IMR-90 (cell line): ENCODE measurements at regions not wholly inside any gene's neighbourhood (a gene's known extent, or its start where the extent isn't known, plus 50 kb on each side); places are given as distances from the start of the nearest gene placed in this dataset.

Source experiments
- ATAC-seq: fragments of 200-7000 bp; cut with Tn5 transposase; 2 replicates; pipeline ENCODE4 v1.9.1; 2020; ENCODE audit warnings: low read depth, mild to moderate bottlenecking, moderate library complexity
- BruUV-seq: library from RNA; stranded (reverse); fragments of 400-500 nt; replicated peaks from 2 replicates; lab custom pipeline; 2021; lab: Mats Ljungman, UMichigan
- CTCF ChIA-PET: fragments of 300-600 bp; formaldehyde crosslinking; extraction: SDS; loops from one replicate; lab custom pipeline; 2021; ENCODE audit warnings: antibody characterized with exemption; lab: Yijun Ruan, JAX
- POLR2A ChIA-PET: fragments of 300-600 bp; sonication (Branson Sonifier 250); formaldehyde crosslinking; loops from one replicate; lab custom pipeline; 2022; ENCODE audit warnings: antibody characterized with exemption; ENCODE audit not compliant: unreplicated experiment; lab: Charles Lee
- DNase-seq: peaks from one replicate; pipeline ENCODE4 v3.0.0; 2013
- H2AFZ ChIP-seq: replicated peaks from 2 replicates; pipeline ENCODE3; 2013; ENCODE audit warnings: low read length, mild to moderate bottlenecking; ENCODE audit not compliant: poor library complexity
- H2AK5ac ChIP-seq: 2 replicates; pipeline ENCODE4 v1.6.1; 2013; ENCODE audit warnings: low read depth, low read length, inconsistent platforms
- H2AK9ac ChIP-seq: replicated peaks from 2 replicates; pipeline ENCODE3; 2013; ENCODE audit warnings: mild to moderate bottlenecking, low read depth, low read length, moderate library complexity; ENCODE audit not compliant: poor library complexity
- H2BK120ac ChIP-seq: 2 replicates; pipeline ENCODE4 v1.6.1; 2013; ENCODE audit warnings: low read depth, low read length, inconsistent platforms
- H2BK15ac ChIP-seq: 3 replicates; pipeline ENCODE4 v1.6.1; 2013; ENCODE audit warnings: low read depth, low read length, inconsistent platforms
- H2BK20ac ChIP-seq: 2 replicates; pipeline ENCODE4 v1.6.1; 2013; ENCODE audit warnings: low read depth, mild to moderate bottlenecking, inconsistent platforms, low read length, moderate library complexity
- H2BK5ac ChIP-seq: 2 replicates; pipeline ENCODE4 v1.6.1; 2013; ENCODE audit warnings: mild to moderate bottlenecking, low read depth, low read length, inconsistent platforms; ENCODE audit not compliant: poor library complexity, severe bottlenecking
- H3K14ac ChIP-seq: replicated peaks from 2 replicates; pipeline ENCODE4 v1.6.1; 2013; ENCODE audit warnings: low read depth, low read length, inconsistent platforms
- H3K18ac ChIP-seq: 2 replicates; pipeline ENCODE4 v1.6.1; 2013; ENCODE audit warnings: low read depth, low read length, control low read depth
- H3K23ac ChIP-seq: 2 replicates; pipeline ENCODE4 v1.6.1; 2013; ENCODE audit warnings: low read depth, low read length, inconsistent platforms
- H3K27ac ChIP-seq: 2 replicates; pipeline ENCODE4 v1.5.1; 2013; ENCODE audit warnings: mild to moderate bottlenecking, control low read depth, low read length; ENCODE audit not compliant: insufficient read depth
- H3K27me3 ChIP-seq: 2 replicates; pipeline ENCODE4 v1.6.1; 2013; ENCODE audit warnings: low read length; ENCODE audit not compliant: control insufficient read depth, insufficient read depth
- H3K36me3 ChIP-seq: 2 replicates; pipeline ENCODE4 v1.6.1; 2013; ENCODE audit warnings: low read length, mixed read lengths; ENCODE audit not compliant: control insufficient read depth, insufficient read depth
- H3K4ac ChIP-seq: 2 replicates; pipeline ENCODE4 v1.6.1; 2013; ENCODE audit warnings: low read depth, low read length, inconsistent platforms
- H3K4me1 ChIP-seq: 2 replicates; pipeline ENCODE4 v1.6.1; 2013; ENCODE audit warnings: low read length, mixed read lengths; ENCODE audit not compliant: control insufficient read depth, insufficient read depth
- H3K4me2 ChIP-seq: 2 replicates; pipeline ENCODE4 v1.6.1; 2013; ENCODE audit warnings: low read depth, mild to moderate bottlenecking, control low read depth, low read length, moderate library complexity
- H3K4me3 ChIP-seq: 2 replicates; pipeline ENCODE4 v1.5.1; 2013; ENCODE audit warnings: low read depth, mild to moderate bottlenecking, control low read depth, low read length, moderate library complexity; ENCODE audit not compliant: insufficient read depth
- H3K56ac ChIP-seq: 2 replicates; pipeline ENCODE4 v1.6.1; 2013; ENCODE audit warnings: low read length, inconsistent platforms; ENCODE audit not compliant: insufficient read depth; ENCODE audit errors: extremely low read depth
- H3K79me1 ChIP-seq, 2 experiments: 2 replicates each; pipeline ENCODE4 v1.6.1; 2013; ENCODE audit warnings: low read length in 2 of 2, inconsistent platforms in 1 of 2, low read depth in 1 of 2
- H3K9ac ChIP-seq: 2 replicates; pipeline ENCODE4 v1.6.1; 2013; ENCODE audit warnings: low read depth, low read length, control low read depth
- H3K9me1 ChIP-seq: 2 replicates; pipeline ENCODE4 v1.6.1; 2013; ENCODE audit warnings: low read length, inconsistent platforms; ENCODE audit not compliant: insufficient read depth
- H3K9me3 ChIP-seq: 2 replicates; pipeline ENCODE4 v1.6.1; 2013; ENCODE audit warnings: low read length; ENCODE audit not compliant: control insufficient read depth, insufficient read depth
- H4K20me1 ChIP-seq: 2 replicates; pipeline ENCODE4 v1.6.1; 2013; ENCODE audit warnings: low read length, inconsistent platforms; ENCODE audit not compliant: insufficient read depth
- H4K5ac ChIP-seq: 2 replicates; pipeline ENCODE4 v1.6.1; 2013; ENCODE audit warnings: mild to moderate bottlenecking, low read depth, low read length, control low read depth
- H4K8ac ChIP-seq, 2 experiments: 2 replicates each; pipeline ENCODE4 v1.6.1; 2013; ENCODE audit warnings: low read depth in 2 of 2, low read length in 2 of 2, control low read depth in 1 of 2, inconsistent platforms in 1 of 2
- H4K91ac ChIP-seq: 2 replicates; pipeline ENCODE4 v1.6.1; 2013; ENCODE audit warnings: low read depth, low read length, inconsistent platforms; ENCODE audit not compliant: insufficient read depth
- FOS ChIP-seq: fragments of 150-350 bp; IDR thresholded peaks from 2 replicates; pipeline ENCODE4 v1.6.1; 2016; ENCODE audit warnings: low read depth, low read length
- MAFK ChIP-seq: IDR thresholded peaks from 2 replicates; pipeline ENCODE4 v1.6.1; 2012; ENCODE audit warnings: low read depth, low read length, improper control_type of control experiment
- POLR2A ChIP-seq: IDR thresholded peaks from 2 replicates; pipeline ENCODE4 v1.6.1; 2012; ENCODE audit warnings: mild to moderate bottlenecking, low read depth, low read length
- whole genome bisulfite sequencing, 2 experiments: methylation state at CpG; one replicate each; pipeline versions ENCODE4 v1.1.5 to v1.1.7; 2013; ENCODE audit warnings: missing lambda C conversion rate in 2 of 2; ENCODE audit not compliant: insufficient read length in 1 of 2; ENCODE audit errors: extremely low coverage in 2 of 2; 5-methylcytosine and 5-hydroxymethylcytosine counted together
- dilution Hi-C: fragments of 300-500 bp; cut with HindIII; formaldehyde crosslinking; loops from one replicate; pipeline ENCODE4 v1.14.3; 2018; ENCODE audit warnings: low sequenced_read_pairs; ENCODE audit not compliant: unreplicated experiment
- in situ Hi-C: fragments of 300-500 bp; cut with MboI; formaldehyde crosslinking; loops from 3 replicates; pipeline ENCODE4 v1.14.3; 2019; ENCODE audit warnings: low sequenced_read_pairs, inconsistent platforms, mixed read lengths
- intact Hi-C: fragments of 100-400 bp; cut with micrococcal nuclease; formaldehyde crosslinking; loops from 2 replicates; pipeline ENCODE4 v1.10.0; 2022

- no peak overlapping the region for H3K23ac ChIP-seq
- no peak overlapping the region for H2BK15ac ChIP-seq
- H2BK5ac ChIP-seq, result no peak overlapping the region
- no TSS peak for BruUV-seq
- H3K36me3 ChIP-seq, result peaks cover 2% of the 10 kb centered on the region
- H2BK20ac ChIP-seq, result no peak overlapping the region
- H4K8ac ChIP-seq, result no peak overlapping the region
- TF ChIP-seq POLR2A (no peak), FOS (no peak), MAFK (no peak)
- no peak overlapping the region for H2AK9ac ChIP-seq
- H2BK120ac ChIP-seq, result no peak overlapping the region
- no peak overlapping the region for H2AFZ ChIP-seq
- H3K9ac ChIP-seq, result no peak overlapping the region
- H3K4me1 ChIP-seq, result peaks cover 5% of the 10 kb centered on the region; the same call in 1 of the 2 replicates
- intact Hi-C loops (no loop called here), in situ Hi-C loops (no loop called here), dilution Hi-C loops (no loop called here)
- no peaks in the 10 kb centered on the region; the same call in 1 of the 2 replicates for H4K20me1 ChIP-seq
- CTCF ChIA-PET, result no interaction called here
- DNase-seq, result peak; percentile 23
- H3K18ac ChIP-seq, result no peak overlapping the region
- POLR2A ChIA-PET, result no interaction called here
- ATAC-seq, result no peak
- no peak overlapping the region for H2AK5ac ChIP-seq
- H4K91ac ChIP-seq, result no peak overlapping the region
- no peak overlapping the region for H3K14ac ChIP-seq
- no peak overlapping the region for H3K27ac ChIP-seq
- 90% methylated on average over 4 of the region's 4 CpGs; no CpG with 5 or more reads in 1 of the 2 experiments for WGBS, 2 experiments
- H3K56ac ChIP-seq, result no peak overlapping the region
- no peaks in the 10 kb centered on the region for H3K79me1 ChIP-seq
- H4K5ac ChIP-seq, result no peak overlapping the region
- H3K4me3 ChIP-seq, result no peak overlapping the region
- no peak overlapping the region for H3K4ac ChIP-seq
- no peaks in the 10 kb centered on the region for H3K9me3 ChIP-seq
- H3K4me2 ChIP-seq, result no peak overlapping the region
- H3K27me3 ChIP-seq, result no peaks in the 10 kb centered on the region
- peaks cover 11% of the 10 kb centered on the region for H3K9me1 ChIP-seq
These were observed 111.7 kb downstream of the MARCHF4 start for GRCh38 chr2:216260629-216261028.
